ENCODE measurements at regions not wholly inside any gene's neighbourhood (a gene's known extent, or its start where the extent isn't known, plus 50 kb on each side); places are given as distances from the start of the nearest gene placed in this dataset.

DNA sequence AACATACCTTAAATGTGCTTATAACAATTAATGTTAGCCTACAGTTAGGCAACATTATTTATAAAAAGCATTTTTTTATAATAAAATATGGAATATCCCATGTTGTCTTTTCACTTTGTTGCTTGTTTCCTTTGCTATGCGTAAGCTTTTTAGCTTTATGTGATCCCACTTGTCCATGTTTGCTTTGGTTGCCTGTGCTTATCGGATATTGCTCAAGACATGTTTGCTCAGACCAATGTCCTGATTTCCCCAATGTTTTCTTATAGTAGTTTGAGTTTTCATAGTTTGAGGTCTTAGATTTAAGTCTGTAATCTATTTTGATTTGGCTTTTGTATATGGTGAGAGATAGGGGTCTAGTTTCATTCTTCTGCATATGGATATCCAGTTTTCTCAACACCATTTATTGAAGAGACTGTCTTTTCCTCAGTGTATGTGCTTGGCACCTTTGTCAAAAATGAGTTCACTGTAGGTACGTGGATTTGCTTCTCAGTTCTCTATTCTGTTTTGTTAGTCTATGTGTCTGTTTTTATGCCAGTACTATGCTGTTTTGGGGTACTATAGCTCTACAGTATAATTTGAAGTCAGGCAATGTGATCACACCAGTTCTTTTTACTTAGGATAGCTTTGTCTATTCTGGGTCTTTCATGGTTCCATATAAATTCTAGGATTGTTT, 592.7 kb upstream of the SEMA6D start (continued):
- no peak for TF ChIP-seq ZNF605 (CRISPR knock-in tag; IDR thresholded peaks at IDR 0.05)
- TF ChIP-seq, protein P1, sequence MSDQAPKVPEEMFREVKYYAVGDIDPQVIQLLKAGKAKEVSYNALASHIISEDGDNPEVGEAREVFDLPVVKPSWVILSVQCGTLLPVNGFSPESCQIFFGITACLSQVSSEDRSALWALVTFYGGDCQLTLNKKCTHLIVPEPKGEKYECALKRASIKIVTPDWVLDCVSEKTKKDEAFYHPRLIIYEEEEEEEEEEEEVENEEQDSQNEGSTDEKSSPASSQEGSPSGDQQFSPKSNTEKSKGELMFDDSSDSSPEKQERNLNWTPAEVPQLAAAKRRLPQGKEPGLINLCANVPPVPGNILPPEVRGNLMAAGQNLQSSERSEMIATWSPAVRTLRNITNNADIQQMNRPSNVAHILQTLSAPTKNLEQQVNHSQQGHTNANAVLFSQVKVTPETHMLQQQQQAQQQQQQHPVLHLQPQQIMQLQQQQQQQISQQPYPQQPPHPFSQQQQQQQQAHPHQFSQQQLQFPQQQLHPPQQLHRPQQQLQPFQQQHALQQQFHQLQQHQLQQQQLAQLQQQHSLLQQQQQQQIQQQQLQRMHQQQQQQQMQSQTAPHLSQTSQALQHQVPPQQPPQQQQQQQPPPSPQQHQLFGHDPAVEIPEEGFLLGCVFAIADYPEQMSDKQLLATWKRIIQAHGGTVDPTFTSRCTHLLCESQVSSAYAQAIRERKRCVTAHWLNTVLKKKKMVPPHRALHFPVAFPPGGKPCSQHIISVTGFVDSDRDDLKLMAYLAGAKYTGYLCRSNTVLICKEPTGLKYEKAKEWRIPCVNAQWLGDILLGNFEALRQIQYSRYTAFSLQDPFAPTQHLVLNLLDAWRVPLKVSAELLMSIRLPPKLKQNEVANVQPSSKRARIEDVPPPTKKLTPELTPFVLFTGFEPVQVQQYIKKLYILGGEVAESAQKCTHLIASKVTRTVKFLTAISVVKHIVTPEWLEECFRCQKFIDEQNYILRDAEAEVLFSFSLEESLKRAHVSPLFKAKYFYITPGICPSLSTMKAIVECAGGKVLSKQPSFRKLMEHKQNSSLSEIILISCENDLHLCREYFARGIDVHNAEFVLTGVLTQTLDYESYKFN (CRISPR knock-in tag; conservative IDR thresholded peaks at IDR 0.05) = peak; percentile 53; the same call in 1 of the 2 replicates
- TF ChIP-seq, protein P2, sequence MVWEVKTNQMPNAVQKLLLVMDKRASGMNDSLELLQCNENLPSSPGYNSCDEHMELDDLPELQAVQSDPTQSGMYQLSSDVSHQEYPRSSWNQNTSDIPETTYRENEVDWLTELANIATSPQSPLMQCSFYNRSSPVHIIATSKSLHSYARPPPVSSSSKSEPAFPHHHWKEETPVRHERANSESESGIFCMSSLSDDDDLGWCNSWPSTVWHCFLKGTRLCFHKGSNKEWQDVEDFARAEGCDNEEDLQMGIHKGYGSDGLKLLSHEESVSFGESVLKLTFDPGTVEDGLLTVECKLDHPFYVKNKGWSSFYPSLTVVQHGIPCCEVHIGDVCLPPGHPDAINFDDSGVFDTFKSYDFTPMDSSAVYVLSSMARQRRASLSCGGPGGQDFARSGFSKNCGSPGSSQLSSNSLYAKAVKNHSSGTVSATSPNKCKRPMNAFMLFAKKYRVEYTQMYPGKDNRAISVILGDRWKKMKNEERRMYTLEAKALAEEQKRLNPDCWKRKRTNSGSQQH (CRISPR knock-in tag; IDR thresholded peaks at IDR 0.05; ENCODE audit: low read depth) = no peak
- TF ChIP-seq ZNF451 (CRISPR knock-in tag; IDR thresholded peaks at IDR 0.05) = no peak
- TF ChIP-seq, protein P3, sequence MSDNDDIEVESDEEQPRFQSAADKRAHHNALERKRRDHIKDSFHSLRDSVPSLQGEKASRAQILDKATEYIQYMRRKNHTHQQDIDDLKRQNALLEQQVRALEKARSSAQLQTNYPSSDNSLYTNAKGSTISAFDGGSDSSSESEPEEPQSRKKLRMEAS (IDR thresholded peaks at IDR 0.05) = no peak
- TF ChIP-seq CEBPB (IDR thresholded peaks at IDR 0.05; ENCODE audit: borderline replicate concordance, low read depth, low read length) = peak; percentile 90
- no peak for TF ChIP-seq TGIF2 (CRISPR knock-in tag; IDR thresholded peaks at IDR 0.05)
- no peak for TF ChIP-seq PCBP1 (IDR thresholded peaks at IDR 0.05; ENCODE audit: borderline replicate concordance, low read depth, low read length)
- TF ChIP-seq ZNF484 (CRISPR knock-in tag; IDR thresholded peaks at IDR 0.05; ENCODE audit: borderline replicate concordance, low read depth) = no peak
- peak; percentile 78 for TF ChIP-seq FOXA3 (CRISPR knock-in tag; IDR thresholded peaks at IDR 0.05)
- no peak for TF ChIP-seq POLR2A (IDR thresholded peaks at IDR 0.05; ENCODE audit: insufficient read depth in 1 of 2, low read depth in 2 of 2, low read length in 2 of 2)
- TF ChIP-seq, protein P4, sequence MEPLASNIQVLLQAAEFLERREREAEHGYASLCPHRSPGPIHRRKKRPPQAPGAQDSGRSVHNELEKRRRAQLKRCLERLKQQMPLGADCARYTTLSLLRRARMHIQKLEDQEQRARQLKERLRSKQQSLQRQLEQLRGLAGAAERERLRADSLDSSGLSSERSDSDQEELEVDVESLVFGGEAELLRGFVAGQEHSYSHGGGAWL (CRISPR knock-in tag; IDR thresholded peaks at IDR 0.05) = no peak
- no peak for TF ChIP-seq ZC3H13 (CRISPR knock-in tag; IDR thresholded peaks at IDR 0.05)
- no peak for TF ChIP-seq ZNF292 (CRISPR knock-in tag; IDR thresholded peaks at IDR 0.05; ENCODE audit: borderline replicate concordance, low read depth)
- TF ChIP-seq SRF (IDR thresholded peaks at IDR 0.05; ENCODE audit: low read depth, low read length) = no peak
- TF ChIP-seq ZNF30 (CRISPR knock-in tag; IDR thresholded peaks at IDR 0.05) = no peak
- TF ChIP-seq, protein P5, sequence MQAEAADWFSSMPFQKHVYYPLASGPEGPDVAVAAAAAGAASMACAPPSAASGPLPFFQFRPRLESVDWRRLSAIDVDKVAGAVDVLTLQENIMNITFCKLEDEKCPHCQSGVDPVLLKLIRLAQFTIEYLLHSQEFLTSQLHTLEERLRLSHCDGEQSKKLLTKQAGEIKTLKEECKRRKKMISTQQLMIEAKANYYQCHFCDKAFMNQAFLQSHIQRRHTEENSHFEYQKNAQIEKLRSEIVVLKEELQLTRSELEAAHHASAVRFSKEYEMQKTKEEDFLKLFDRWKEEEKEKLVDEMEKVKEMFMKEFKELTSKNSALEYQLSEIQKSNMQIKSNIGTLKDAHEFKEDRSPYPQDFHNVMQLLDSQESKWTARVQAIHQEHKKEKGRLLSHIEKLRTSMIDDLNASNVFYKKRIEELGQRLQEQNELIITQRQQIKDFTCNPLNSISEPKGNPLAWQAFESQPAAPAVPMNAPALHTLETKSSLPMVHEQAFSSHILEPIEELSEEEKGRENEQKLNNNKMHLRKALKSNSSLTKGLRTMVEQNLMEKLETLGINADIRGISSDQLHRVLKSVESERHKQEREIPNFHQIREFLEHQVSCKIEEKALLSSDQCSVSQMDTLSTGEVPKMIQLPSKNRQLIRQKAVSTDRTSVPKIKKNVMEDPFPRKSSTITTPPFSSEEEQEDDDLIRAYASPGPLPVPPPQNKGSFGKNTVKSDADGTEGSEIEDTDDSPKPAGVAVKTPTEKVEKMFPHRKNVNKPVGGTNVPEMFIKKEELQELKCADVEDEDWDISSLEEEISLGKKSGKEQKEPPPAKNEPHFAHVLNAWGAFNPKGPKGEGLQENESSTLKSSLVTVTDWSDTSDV (CRISPR knock-in tag; IDR thresholded peaks at IDR 0.05) = no peak
- TF ChIP-seq, protein P6, sequence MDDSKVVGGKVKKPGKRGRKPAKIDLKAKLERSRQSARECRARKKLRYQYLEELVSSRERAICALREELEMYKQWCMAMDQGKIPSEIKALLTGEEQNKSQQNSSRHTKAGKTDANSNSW (CRISPR knock-in tag; IDR thresholded peaks at IDR 0.05; ENCODE audit: borderline replicate concordance) = no peak
